ENCODE measurements at regions not wholly inside any gene's neighbourhood (a gene's known extent, or its start where the extent isn't known, plus 50 kb on each side); places are given as distances from the start of the nearest gene placed in this dataset.
"Not testable (repeated sequence)": the region's sequence is repeated elsewhere in the genome, so short reads cannot be mapped to it uniquely, and the experiment has no call there.

DNA sequence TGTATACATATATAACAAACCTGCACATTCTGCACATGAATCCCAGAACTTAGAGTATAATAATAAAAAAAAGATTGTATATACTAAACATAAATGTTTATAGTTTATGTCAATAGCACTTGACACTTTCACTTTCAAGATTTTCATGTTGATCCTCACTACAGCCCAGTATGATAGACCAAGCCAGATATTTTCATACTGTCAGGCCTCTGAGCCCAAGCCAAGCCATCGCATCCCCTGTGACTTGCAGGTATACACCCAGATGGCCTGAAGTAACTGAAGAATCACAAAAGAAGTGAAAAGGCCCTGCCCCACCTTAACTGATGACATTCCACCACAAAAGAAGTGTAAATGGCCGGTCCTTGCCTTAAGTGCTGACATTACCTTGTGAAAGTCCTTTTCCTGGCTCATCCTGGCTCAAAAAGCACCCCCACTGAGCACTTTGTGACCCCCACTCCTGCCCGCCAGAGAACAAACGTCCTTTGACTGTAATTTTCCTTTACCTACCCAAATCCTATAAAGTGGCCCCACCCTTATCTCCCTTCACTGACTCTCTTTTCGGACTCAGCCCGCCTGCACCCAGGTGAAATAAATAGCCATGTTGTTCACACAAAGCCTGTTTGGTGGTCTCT, 555.5 kb upstream of the ADGRL2 start:
- TF ChIP-seq, protein P1, sequence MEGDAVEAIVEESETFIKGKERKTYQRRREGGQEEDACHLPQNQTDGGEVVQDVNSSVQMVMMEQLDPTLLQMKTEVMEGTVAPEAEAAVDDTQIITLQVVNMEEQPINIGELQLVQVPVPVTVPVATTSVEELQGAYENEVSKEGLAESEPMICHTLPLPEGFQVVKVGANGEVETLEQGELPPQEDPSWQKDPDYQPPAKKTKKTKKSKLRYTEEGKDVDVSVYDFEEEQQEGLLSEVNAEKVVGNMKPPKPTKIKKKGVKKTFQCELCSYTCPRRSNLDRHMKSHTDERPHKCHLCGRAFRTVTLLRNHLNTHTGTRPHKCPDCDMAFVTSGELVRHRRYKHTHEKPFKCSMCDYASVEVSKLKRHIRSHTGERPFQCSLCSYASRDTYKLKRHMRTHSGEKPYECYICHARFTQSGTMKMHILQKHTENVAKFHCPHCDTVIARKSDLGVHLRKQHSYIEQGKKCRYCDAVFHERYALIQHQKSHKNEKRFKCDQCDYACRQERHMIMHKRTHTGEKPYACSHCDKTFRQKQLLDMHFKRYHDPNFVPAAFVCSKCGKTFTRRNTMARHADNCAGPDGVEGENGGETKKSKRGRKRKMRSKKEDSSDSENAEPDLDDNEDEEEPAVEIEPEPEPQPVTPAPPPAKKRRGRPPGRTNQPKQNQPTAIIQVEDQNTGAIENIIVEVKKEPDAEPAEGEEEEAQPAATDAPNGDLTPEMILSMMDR (IDR thresholded peaks at IDR 0.05; ENCODE audit: poor library complexity, severe bottlenecking) = not testable (repeated sequence)
- not testable (repeated sequence) for TF ChIP-seq EZH2 (IDR thresholded peaks at IDR 0.05; ENCODE audit: borderline replicate concordance, insufficient read depth, low read length, poor library complexity, severe bottlenecking); POLR2AphosphoS5 (IDR thresholded peaks at IDR 0.05); MXI1 (conservative IDR thresholded peaks at IDR 0.05; ENCODE audit: poor library complexity, severe bottlenecking)

Data from neural cell (in vitro differentiated cells).